ENCODE measurements at regions not wholly inside any gene's neighbourhood (a gene's known extent, or its start where the extent isn't known, plus 50 kb on each side); places are given as distances from the start of the nearest gene placed in this dataset.

GRCh38 chr12:115571027-115571426 lies 706.5 kb downstream of the MED13L start:
- TF ChIP-seq CTCF (IDR thresholded peaks at IDR 0.05) (no peak), JUNB (IDR thresholded peaks at IDR 0.05) (no peak), REST (IDR thresholded peaks at IDR 0.05) (no peak), EP300 (IDR thresholded peaks at IDR 0.05) (no peak), CBX2 (IDR thresholded peaks at IDR 0.05; ENCODE audit: borderline replicate concordance, low read depth) (no peak), MAFK (IDR thresholded peaks at IDR 0.05; ENCODE audit: partially characterized antibody) (no peak), POLR2A (IDR thresholded peaks at IDR 0.05; ENCODE audit: low read length) (no peak), NR3C1 (IDR thresholded peaks at IDR 0.05) (no peak), CBX8 (IDR thresholded peaks at IDR 0.05) (no peak)

All from A549 (cell line).